HG03039 (cell line): ENCODE measurements at regions not wholly inside any gene's neighbourhood (a gene's known extent, or its start where the extent isn't known, plus 50 kb on each side); places are given as distances from the start of the nearest gene placed in this dataset.

Source experiments
- ATAC-seq: cut with Tn5 transposase; IDR thresholded peaks from one replicate; pipeline ENCODE4 v1.9.1; 2021; ENCODE audit warnings: mild to moderate bottlenecking, moderate library complexity; ENCODE audit not compliant: unreplicated experiment

DNA sequence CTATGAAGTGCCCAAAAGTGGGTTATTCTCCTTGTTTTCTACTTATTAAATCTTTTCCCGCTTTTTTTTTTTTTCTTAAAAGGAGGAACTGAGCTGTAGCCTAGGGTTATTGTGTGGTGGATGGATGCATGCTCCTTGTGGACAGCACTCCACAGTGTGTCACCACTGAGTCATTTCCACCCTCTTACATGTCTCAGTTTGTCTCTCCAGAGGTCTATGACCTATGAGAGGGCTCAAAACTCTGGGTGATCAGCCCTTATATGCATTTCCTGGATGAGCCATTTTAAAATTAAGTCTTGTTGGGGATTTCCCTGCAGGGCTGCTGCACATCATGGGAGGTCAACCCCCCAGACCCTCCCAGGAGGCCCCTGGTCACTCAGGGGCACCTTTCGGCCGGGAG lies 102.2 kb upstream of the MOCS2 start:
- ATAC-seq: no peak

- ATAC-seq: no peak
Measured at GRCh38 chr5:53219174-53219573, 109.6 kb upstream of the MOCS2 start.

GRCh38 chr5:53219610-53220009 lies 110.1 kb upstream of the MOCS2 start:
- ATAC-seq: no peak

GRCh38 chr5:53233645-53234405 lies 124.3 kb upstream of the MOCS2 start:
- ATAC-seq: no peak

DNA sequence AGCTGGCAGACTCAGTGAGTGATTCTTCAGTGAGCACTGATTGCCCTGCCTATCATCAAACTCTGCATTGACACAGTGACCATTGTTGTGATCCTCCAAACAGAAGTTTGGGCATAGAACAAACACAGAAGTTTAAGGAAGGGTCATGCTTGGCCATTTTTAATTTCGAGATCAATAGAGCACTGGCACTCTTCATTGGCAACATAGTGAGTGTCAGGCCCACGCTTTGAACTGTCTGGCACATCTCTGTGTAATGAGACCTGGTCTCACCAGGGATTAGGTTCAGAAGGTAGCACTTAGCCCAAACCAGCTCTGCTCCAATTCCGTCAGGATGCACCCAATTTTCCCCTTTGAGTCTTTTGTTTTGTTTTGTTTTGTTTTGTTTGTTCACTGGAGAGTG lies 127.1 kb upstream of the MOCS2 start:
- no peak for ATAC-seq

DNA sequence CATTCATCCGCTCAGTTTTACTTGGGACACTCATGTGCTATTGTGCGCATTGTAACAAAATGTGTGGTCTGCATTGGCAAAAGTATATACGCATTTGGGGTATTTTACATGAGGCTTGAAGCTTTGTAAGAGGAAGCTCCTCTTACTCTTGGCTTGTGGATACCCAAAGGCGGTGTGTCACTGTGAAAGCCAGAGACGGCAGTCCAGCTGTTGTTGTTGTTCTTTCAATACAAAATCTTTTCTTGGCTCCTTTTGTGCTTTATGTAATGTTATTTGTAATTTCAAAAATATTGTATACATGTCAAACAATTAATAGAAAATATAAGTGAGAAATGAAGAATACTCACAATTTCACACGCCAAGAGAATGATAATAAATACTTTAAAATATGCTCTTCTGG lies 128.3 kb upstream of the MOCS2 start:
- no peak for ATAC-seq

- no peak for ATAC-seq
Measured at GRCh38 chr5:53239301-53239990, 129.9 kb upstream of the MOCS2 start.

DNA sequence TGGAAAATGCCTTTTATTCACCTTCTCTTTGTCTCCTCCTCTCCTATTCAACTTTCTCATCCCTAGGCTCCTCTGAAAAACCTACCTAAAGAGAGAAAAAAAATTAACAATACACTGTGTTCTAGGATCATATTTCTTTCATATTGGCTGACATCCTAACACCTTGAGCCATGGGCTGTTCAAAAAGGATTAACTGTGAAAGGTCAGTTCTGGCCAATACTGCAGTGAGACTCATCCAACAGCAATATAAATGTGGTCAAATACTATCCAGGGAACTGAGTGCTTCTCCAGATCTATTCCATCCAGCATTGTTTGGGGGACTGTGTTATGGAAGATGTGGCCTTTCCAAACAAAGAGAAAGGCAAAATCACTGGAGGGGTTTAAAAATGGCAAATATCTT lies 131.1 kb upstream of the MOCS2 start:
- ATAC-seq: no peak

- no peak for ATAC-seq
Measured at GRCh38 chr5:53241572-53241971, 132.0 kb upstream of the MOCS2 start.

DNA sequence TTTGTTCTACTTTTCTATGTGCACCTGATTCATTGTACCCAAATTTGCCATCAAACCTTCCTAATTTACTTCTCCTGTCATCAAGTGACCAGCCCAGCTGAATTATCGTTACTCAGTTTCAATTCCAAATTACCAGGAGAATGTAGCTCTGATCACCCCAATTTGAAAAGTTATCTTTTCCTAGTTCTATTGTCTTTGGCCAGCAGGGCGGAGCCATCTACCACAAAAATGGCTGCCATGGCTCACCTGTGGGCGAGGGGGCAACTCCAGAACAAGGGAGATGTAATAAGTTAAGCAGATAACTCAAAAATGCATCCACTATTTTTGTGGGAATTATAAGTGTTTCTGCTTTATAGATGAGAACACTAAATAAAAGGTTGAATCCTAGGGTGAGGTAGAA lies 133.8 kb upstream of the MOCS2 start:
- no peak for ATAC-seq

- no peak for ATAC-seq
Measured at GRCh38 chr5:53246042-53246836, 136.7 kb upstream of the MOCS2 start.

DNA sequence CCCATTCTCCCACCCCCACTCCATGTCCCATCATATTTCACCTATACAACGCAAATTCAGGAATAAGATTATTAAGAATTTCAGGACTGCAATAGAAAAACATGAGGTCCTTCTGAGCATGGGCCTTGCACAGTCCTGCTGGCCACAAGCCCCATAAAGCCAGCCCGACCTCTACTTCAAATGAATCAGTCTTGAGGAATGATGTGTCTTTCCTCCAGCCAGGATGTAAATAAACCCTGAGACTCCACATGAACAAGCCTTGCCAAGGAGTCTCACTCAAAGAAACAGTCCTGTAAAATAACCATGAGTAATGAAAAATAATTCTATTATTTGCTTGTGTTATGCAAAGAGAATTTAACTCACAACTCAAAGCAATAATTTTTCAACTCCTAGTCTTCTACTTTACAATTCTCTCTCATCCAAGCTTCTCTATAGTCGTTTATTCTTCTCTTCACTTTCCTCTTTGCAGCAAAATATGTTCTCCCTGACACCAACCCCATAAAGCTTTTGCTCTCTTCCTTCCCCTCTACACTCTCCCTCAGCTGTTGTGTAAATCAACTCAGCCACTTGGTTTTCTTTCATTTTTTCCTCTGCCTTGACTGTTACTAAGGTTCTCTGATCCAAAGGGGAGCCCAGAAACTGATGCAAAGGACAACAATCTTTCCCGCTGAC lies 140.1 kb upstream of the MOCS2 start:
- ATAC-seq: no peak

GRCh38 chr5:53250201-53250550 lies 140.6 kb upstream of the MOCS2 start:
- no peak for ATAC-seq

- ATAC-seq: no peak
Measured at GRCh38 chr5:53253421-53253871, 143.9 kb upstream of the MOCS2 start.

GRCh38 chr5:53256746-53257145 lies 147.2 kb upstream of the MOCS2 start:
- no peak for ATAC-seq

DNA sequence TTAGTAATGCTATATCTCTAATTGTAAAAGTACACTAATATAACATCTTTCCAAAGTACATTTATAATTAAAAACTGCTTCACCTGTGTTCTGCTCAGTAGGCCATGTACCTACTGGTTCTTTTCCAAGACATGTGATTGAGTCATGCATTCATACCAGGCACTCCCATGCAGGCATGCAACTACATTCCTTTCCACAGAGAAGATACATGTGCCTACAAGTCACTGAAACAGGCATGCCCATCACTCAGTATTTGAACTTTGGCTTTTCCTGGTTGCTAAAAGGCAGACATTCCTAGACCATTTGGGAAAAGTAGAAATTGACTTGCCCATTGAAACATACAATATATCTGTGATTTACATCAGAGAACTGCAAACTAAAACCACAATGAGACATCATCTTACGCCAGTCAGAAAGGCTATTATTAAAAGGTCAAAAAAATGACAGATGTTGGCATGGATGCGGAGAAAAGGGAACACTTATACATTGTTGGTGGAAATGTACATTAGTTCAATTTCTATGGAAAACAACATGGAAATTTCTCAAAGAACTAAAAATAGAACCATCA lies 148.3 kb upstream of the MOCS2 start:
- ATAC-seq: no peak

DNA sequence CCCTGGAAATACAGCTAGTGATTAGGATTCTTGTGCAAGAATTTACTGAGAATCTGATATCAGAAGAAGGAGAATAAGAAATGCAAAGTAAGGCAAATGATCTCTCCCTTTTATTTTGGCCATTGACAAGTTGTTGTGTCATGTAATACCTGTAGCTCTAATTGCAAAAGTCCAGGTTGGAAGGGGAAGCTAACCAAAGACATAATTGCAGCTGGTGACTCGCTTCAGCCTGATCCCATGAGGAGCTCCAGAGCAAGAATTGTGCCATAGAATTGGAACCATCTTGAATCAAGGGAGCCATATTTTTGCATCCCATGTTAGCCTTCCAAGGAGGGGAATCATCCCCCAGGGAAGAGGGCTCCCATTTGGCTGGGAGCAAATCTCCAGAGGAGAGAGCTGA lies 149.6 kb upstream of the MOCS2 start:
- no peak for ATAC-seq

DNA sequence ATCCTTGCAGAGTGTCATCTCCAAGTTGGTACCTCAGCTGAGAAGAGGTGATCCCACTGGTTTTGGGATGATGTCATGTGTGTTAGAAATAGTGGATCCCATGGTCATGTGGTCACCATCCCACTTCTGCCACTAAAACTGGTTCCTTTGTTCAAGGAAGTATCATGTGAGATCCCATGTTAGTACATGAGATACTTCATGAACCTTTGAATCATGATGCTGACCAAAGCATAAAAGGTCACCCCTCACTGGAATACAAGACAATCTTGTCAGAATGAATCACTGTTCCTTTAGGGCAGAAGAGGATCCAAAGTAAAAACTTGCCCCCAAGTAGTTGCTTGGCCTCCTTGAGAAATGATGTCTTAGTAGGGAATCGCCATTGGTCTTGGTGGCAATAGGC lies 150.9 kb upstream of the MOCS2 start:
- ATAC-seq: no peak

DNA sequence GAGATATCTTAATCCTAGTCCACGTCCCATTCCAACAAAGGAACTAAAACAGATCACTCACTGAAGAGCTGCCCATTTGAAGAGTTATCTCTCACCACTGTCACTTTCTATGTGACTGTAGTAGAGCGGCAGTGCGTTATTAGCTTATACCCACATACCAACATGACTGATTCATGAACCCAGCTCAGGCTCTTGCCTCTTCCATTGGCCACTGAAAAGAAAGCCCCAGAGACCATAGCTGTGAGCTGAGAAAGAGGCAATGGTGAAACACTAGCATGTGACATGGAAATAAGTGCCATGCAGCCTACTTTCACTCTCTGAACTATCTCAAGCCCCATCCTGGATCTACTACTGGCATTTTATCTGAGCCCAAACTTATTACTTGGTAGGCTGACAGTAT lies 151.7 kb upstream of the MOCS2 start:
- no peak for ATAC-seq

DNA sequence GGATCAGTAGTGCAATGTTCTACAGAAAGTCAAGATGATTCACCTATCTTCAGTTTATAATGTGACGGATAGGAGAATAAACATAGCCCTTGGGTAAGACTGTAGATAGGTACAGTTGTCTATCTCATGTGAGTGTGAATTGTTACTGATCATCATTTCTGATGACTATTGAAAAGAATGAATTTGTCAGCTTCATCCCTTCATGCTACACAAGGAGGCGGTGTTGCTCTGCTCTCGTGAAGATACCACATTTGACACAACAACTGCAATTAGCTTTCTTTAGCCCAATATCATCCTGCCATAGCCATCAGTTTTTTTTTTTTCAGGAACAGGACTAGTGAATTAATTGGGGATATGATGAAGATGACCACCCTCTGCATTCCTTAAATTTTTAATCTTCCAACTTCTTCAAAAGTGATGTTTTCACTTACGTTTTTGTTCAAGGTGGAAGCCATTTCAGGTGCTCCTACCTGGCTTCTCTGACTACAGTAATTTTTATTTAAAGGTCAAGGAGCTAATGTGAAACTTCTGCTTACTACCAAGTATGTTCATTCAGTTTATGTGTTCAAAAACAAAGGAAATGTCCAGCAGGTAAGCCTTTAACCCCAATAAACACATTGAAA lies 152.9 kb upstream of the MOCS2 start:
- ATAC-seq: no peak

- ATAC-seq: no peak
Measured at GRCh38 chr5:53263151-53263550, 153.6 kb upstream of the MOCS2 start.
